ENCODE measurements at regions not wholly inside any gene's neighbourhood (a gene's known extent, or its start where the extent isn't known, plus 50 kb on each side); places are given as distances from the start of the nearest gene placed in this dataset.

DNA sequence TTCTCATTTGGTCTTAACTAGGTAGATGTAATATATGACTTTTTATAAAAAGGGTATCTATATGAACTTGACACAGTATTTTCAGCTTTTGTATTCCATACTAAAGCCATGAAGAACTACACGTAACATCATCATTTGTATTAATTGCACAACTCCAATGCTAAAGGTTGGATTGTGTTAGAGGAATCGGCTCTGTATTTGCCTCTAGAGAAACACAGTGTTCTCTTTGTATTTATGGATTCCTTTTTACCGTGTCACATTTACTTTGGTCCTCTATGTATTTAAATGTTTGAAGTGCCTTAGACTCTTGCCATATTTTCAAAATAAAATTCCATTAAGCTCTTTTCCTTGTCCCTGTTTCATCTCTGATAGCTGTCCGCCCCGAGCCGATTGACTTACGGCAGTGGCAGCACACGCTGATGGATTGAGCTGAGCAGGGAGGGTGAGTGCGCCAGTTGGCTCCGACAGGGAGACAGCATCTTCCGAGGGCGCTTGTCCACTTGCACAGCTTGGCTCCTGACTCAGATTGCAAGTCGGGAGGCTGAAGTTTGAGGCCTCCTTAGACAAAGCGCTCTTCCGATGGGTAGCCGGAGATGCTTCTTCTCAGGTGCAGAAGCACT is 95.6 kb upstream of the DMRT1 start:
- TF ChIP-seq POLR2A (IDR thresholded peaks at IDR 0.05; ENCODE audit: low read depth, low read length) (no peak), TAF1 (IDR thresholded peaks at IDR 0.05; ENCODE audit: borderline replicate concordance, low read depth, low read length) (no peak)
